AG08396 (cell line): ENCODE measurements at regions not wholly inside any gene's neighbourhood (a gene's known extent, or its start where the extent isn't known, plus 50 kb on each side); places are given as distances from the start of the nearest gene placed in this dataset.

Source experiments
- DNase-seq: peaks from one replicate; pipeline ENCODE4 v3.0.0; 2012; ENCODE audit warnings: low spot score, mixed read lengths

GRCh38 chr6:141451511-141452353, 681.0 kb upstream of the GJE1 start:
- DNase-seq = peak; percentile 29

GRCh38 chr6:141451181-141451510, 681.6 kb upstream of the GJE1 start:
- no peak for DNase-seq

GRCh38 chr6:141445928-141446628, 686.6 kb upstream of the GJE1 start:
- no peak for DNase-seq

- no peak for DNase-seq
Measured at GRCh38 chr6:141443668-141444289, 688.9 kb upstream of the GJE1 start.

- no peak for DNase-seq
Measured at GRCh38 chr6:141443032-141443431, 689.7 kb upstream of the GJE1 start.

- DNase-seq = no peak
Measured at GRCh38 chr6:141439513-141439912, 693.2 kb upstream of the GJE1 start.

- DNase-seq = no peak
Measured at GRCh38 chr6:141437685-141438084, 695.0 kb upstream of the GJE1 start.

- DNase-seq = no peak
Measured at GRCh38 chr6:141437011-141437410, 695.7 kb upstream of the GJE1 start.

- DNase-seq = no peak
Measured at GRCh38 chr6:141426400-141426980, 706.2 kb upstream of the GJE1 start.

GRCh38 chr6:141421378-141421777, 711.3 kb upstream of the GJE1 start:
- DNase-seq = peak; percentile 28

- DNase-seq = no peak
Measured at GRCh38 chr6:141418076-141418475, 714.6 kb upstream of the GJE1 start.

- no peak for DNase-seq
Measured at GRCh38 chr6:141415896-141416295, 716.8 kb upstream of the GJE1 start.

GRCh38 chr6:141413196-141413595, 719.5 kb upstream of the GJE1 start:
- DNase-seq = no peak

GRCh38 chr6:141406761-141407160, 726.0 kb upstream of the GJE1 start:
- no peak for DNase-seq

- no peak for DNase-seq
Measured at GRCh38 chr6:141403827-141404226, 728.9 kb upstream of the GJE1 start.

- DNase-seq = no peak
Measured at GRCh38 chr6:141403103-141403502, 729.6 kb upstream of the GJE1 start.

- no peak for DNase-seq
Measured at GRCh38 chr6:141402489-141402888, 730.2 kb upstream of the GJE1 start.

- no peak for DNase-seq
Measured at GRCh38 chr6:141401851-141402250, 730.9 kb upstream of the GJE1 start.

- no peak for DNase-seq
Measured at GRCh38 chr6:141401168-141401567, 731.6 kb upstream of the GJE1 start.

- no peak for DNase-seq
Measured at GRCh38 chr6:141398949-141399348, 733.8 kb upstream of the GJE1 start.

GRCh38 chr6:141395443-141396008, 737.2 kb upstream of the GJE1 start:
- DNase-seq = no peak

- no peak for DNase-seq
Measured at GRCh38 chr6:141394565-141395051, 738.1 kb upstream of the GJE1 start.
